ENCODE measurements at regions not wholly inside any gene's neighbourhood (a gene's known extent, or its start where the extent isn't known, plus 50 kb on each side); places are given as distances from the start of the nearest gene placed in this dataset.

- CTCF ChIA-PET = no interaction called here
These were observed 60.8 kb downstream of the SOX4 start for GRCh38 chr6:21654361-21654760.

More at GRCh38 chr6:21654361-21654760, 60.8 kb downstream of the SOX4 start:
- FAIRE-seq (no peak), DNase-seq (ENCODE audit: low read depth, low spot score) (no peak)
- no peaks in the 10 kb centered on the region for H3K27me3 ChIP-seq (ENCODE audit: control insufficient read depth in 2 of 2, insufficient read depth in 2 of 2, low read length in 2 of 2)
- no peaks in the 10 kb centered on the region for H3K9me1 ChIP-seq (replicated peaks; ENCODE audit: control insufficient read depth, extremely low read depth, insufficient read depth, low read length)
- BruUV-seq (replicated peaks) = no TSS peak
- H3K4me2 ChIP-seq (ENCODE audit: insufficient read depth, low read length) = no peak overlapping the region
- H3K4me1 ChIP-seq (ENCODE audit: control insufficient read depth, extremely low read depth, insufficient read depth, low read length) = no peaks in the 10 kb centered on the region
- H3K9me3 ChIP-seq (replicated peaks; ENCODE audit: control insufficient read depth, insufficient read depth, low read length) = no peaks in the 10 kb centered on the region
- H3K27ac ChIP-seq (ENCODE audit: insufficient read depth, low read depth, low read length) = no peak overlapping the region
- TF ChIP-seq EZH2 (IDR thresholded peaks at IDR 0.05; ENCODE audit: borderline replicate concordance, low read depth, low read length, severe bottlenecking) (no peak), POLR2A (IDR thresholded peaks at IDR 0.05; ENCODE audit: low read depth, low read length) (no peak), MAX (IDR thresholded peaks at IDR 0.05; ENCODE audit: insufficient read depth, insufficient read length) (no peak), GATA2 (IDR thresholded peaks at IDR 0.05; ENCODE audit: insufficient read depth, insufficient read length, low read depth, low read length) (no peak), FOS (IDR thresholded peaks at IDR 0.05; ENCODE audit: borderline replicate concordance, insufficient read depth, low read length) (no peak), POLR2AphosphoS5 (IDR thresholded peaks at IDR 0.05; ENCODE audit: insufficient read depth, low read depth, low read length) (no peak), CTCF (IDR thresholded peaks at IDR 0.05; ENCODE audit: extremely low read depth in 1 of 2, insufficient read depth in 1 of 2, low read depth in 1 of 2, low read length in 2 of 2) (no peak), JUN (IDR thresholded peaks at IDR 0.05; ENCODE audit: borderline replicate concordance, insufficient read depth, insufficient read length, low read depth) (no peak), MYC (IDR thresholded peaks at IDR 0.05; ENCODE audit: low read depth, low read length) (no peak)
- no peaks in the 10 kb centered on the region for H4K20me1 ChIP-seq (replicated peaks; ENCODE audit: control insufficient read depth, extremely low read depth, insufficient read depth, low read length)
- H3K9ac ChIP-seq (replicated peaks; ENCODE audit: extremely low read depth, insufficient read depth, low read length) = no peak overlapping the region
- POLR2A ChIA-PET = no interaction called here
- H3K36me3 ChIP-seq (ENCODE audit: control insufficient read depth in 2 of 2, extremely low read depth in 1 of 2, insufficient read depth in 2 of 2, low read length in 2 of 2) = no peaks in the 10 kb centered on the region
- intact Hi-C loops (cut with micrococcal nuclease) (no loop called here), dilution Hi-C loops (cut with MboI; ENCODE audit: extremely low pct_ligation_motif_present, low sequenced_read_pairs) (no loop called here)
- no peak overlapping the region for H2AFZ ChIP-seq (ENCODE audit: low read depth, low read length)
- H3K4me3 ChIP-seq (replicated peaks in 1 of 3; ENCODE audit: insufficient read depth in 1 of 3, low read depth in 1 of 3, low read length in 3 of 3) = no peak overlapping the region
- no peaks in the 10 kb centered on the region for H3K79me2 ChIP-seq (ENCODE audit: control insufficient read depth, insufficient read depth, low read length)

Measured in endothelial cell of umbilical vein (primary cell).